ENCODE measurements at regions not wholly inside any gene's neighbourhood (a gene's known extent, or its start where the extent isn't known, plus 50 kb on each side); places are given as distances from the start of the nearest gene placed in this dataset.

DNA sequence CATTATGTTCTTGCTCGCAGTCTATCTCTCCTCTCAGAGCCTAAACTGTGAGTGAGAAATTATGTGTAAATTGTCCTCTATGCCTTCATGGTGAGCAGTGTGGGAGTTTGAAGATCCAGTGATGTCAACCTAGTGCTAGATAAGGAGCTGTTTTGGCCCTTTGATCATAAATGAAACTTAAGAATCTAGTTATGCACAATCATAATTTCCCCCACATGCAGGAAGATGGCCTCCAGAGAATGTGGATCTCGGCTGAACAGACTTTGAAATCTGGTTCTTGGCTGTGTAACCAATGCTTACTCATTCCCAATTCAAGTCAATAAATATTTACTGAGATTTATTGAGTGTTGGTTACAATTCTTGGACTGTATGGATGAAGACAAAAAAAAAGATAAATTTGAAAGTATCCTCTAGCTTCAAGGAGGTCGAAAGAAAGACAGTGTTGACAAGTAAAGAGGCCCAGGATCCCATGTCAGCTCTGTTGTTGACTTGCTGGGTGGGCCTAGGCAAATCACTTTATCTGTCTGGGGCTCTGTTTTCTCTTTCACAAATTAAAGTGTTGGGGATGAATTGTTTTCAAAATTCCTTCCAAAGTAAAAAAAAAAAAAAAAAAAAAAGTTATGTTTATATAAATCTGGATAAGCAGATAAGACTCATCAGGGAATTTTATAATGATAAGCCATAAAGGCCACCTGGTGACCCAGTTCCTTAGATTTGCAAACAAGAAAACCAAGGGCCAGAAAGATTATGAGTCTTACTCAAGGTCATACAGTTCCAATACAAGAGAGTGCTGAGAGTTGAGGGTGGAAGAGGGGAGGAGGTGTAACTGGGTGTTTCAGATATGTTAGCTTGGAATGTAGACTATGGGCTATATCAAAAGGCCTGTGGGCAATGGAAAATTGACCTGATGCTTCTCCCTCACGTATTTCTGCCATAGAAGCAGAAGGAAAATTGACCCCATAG lies 969.9 kb downstream of the KCNMA1 start:
- Mint-ChIP-seq H3K36me3 (no peaks in the 10 kb centered on the region), H3K4me3 (no peak overlapping the region), H3K9me3 (peaks cover 10% of the 10 kb centered on the region), H3K4me1 (peaks cover 16% of the 10 kb centered on the region), H3K27me3 (ENCODE audit: low read depth) (peaks cover 17% of the 10 kb centered on the region), H3K27ac (peak overlapping the region; percentile 65)
- TF ChIP-seq, protein P1, sequence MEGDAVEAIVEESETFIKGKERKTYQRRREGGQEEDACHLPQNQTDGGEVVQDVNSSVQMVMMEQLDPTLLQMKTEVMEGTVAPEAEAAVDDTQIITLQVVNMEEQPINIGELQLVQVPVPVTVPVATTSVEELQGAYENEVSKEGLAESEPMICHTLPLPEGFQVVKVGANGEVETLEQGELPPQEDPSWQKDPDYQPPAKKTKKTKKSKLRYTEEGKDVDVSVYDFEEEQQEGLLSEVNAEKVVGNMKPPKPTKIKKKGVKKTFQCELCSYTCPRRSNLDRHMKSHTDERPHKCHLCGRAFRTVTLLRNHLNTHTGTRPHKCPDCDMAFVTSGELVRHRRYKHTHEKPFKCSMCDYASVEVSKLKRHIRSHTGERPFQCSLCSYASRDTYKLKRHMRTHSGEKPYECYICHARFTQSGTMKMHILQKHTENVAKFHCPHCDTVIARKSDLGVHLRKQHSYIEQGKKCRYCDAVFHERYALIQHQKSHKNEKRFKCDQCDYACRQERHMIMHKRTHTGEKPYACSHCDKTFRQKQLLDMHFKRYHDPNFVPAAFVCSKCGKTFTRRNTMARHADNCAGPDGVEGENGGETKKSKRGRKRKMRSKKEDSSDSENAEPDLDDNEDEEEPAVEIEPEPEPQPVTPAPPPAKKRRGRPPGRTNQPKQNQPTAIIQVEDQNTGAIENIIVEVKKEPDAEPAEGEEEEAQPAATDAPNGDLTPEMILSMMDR (IDR thresholded peaks at IDR 0.05; ENCODE audit: unreplicated experiment), result no peak
- no peak for DNase-seq (ENCODE audit: low spot score in 2 of 2, unreplicated experiment in 2 of 2)

DNA sequence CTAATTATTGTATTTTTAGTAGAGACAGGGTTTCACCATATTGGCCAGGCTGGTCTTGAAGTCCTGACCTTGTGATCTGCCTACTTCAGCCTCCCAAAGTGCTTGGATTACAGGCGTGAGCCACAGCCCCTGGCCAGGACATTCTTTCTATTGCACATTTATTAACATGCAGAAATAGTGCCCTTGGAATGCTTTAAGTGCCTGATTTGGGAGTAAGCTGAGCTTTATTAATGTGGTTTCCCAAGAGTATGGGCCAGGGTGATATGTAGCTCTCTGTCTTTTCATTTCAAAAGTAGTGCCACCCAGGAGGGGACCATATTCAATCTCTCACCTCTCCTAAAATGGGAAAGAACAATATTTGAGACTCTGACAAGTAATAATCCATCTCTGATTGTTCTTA lies 970.7 kb downstream of the KCNMA1 start:
- no peak for DNase-seq (ENCODE audit: low spot score in 2 of 2, unreplicated experiment in 2 of 2)
- Mint-ChIP-seq H3K27me3 (ENCODE audit: low read depth) (peaks cover 11% of the 10 kb centered on the region), H3K36me3 (no peaks in the 10 kb centered on the region), H3K4me1 (peaks cover 16% of the 10 kb centered on the region), H3K27ac (peak overlapping the region; percentile 65), H3K4me3 (no peak overlapping the region), H3K9me3 (peaks cover 10% of the 10 kb centered on the region)
- TF ChIP-seq, protein P1 (IDR thresholded peaks at IDR 0.05; ENCODE audit: unreplicated experiment), result no peak

DNA sequence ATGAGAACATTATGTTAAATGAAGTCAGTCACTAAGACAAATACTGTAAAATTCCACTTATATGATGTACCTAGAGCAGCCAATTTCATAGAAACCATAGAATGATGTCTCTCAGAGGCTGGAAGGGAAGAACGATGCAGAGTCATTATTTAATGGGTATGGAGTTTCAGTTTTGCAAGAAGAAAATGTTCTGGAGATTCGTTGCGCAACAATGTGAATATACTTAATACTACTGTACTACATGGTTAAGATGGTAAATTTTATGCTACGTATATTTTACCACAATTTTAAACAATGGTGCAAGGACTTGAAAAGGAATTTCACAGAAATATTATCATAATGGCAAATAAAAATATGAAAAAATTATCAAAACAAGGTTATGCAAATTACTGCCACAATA lies 972.6 kb downstream of the KCNMA1 start:
- Mint-ChIP-seq H3K27ac (no peak overlapping the region), H3K27me3 (ENCODE audit: low read depth) (peaks cover 3% of the 10 kb centered on the region), H3K9me3 (peaks cover 17% of the 10 kb centered on the region), H3K4me3 (no peak overlapping the region), H3K4me1 (peaks cover 12% of the 10 kb centered on the region), H3K36me3 (no peaks in the 10 kb centered on the region)
- DNase-seq (ENCODE audit: low spot score in 2 of 2, unreplicated experiment in 2 of 2), result no peak
- TF ChIP-seq, protein P1 (IDR thresholded peaks at IDR 0.05; ENCODE audit: unreplicated experiment), result no peak

- DNase-seq (ENCODE audit: low spot score in 2 of 2, unreplicated experiment in 2 of 2), result no peak
- H3K4me3 Mint-ChIP-seq, result no peak overlapping the region
- no peak overlapping the region for H3K27ac Mint-ChIP-seq
- peaks cover 39% of the 10 kb centered on the region for H3K9me3 Mint-ChIP-seq
- H3K4me1 Mint-ChIP-seq, result no peaks in the 10 kb centered on the region
- H3K27me3 Mint-ChIP-seq (ENCODE audit: low read depth), result peaks cover 19% of the 10 kb centered on the region
- TF ChIP-seq, protein P1 (IDR thresholded peaks at IDR 0.05; ENCODE audit: unreplicated experiment), result no peak
- H3K36me3 Mint-ChIP-seq, result peaks cover 4% of the 10 kb centered on the region
These were observed 980.1 kb downstream of the KCNMA1 start for GRCh38 chr10:76657337-76658012.

GRCh38 chr10:76651154-76651553 lies 986.5 kb downstream of the KCNMA1 start:
- no peak overlapping the region for H3K27ac Mint-ChIP-seq
- peaks cover 21% of the 10 kb centered on the region for H3K4me1 Mint-ChIP-seq
- H3K4me3 Mint-ChIP-seq, result no peak overlapping the region
- peaks cover 4% of the 10 kb centered on the region for H3K36me3 Mint-ChIP-seq
- TF ChIP-seq, protein P1 (IDR thresholded peaks at IDR 0.05; ENCODE audit: unreplicated experiment), result no peak
- H3K27me3 Mint-ChIP-seq (ENCODE audit: low read depth), result peaks cover 16% of the 10 kb centered on the region
- peaks cover 25% of the 10 kb centered on the region for H3K9me3 Mint-ChIP-seq
- no peak for DNase-seq (ENCODE audit: low spot score in 2 of 2, unreplicated experiment in 2 of 2)
